Astrocyte of the spinal cord (primary cell): ENCODE measurements at regions not wholly inside any gene's neighbourhood (a gene's known extent, or its start where the extent isn't known, plus 50 kb on each side); places are given as distances from the start of the nearest gene placed in this dataset.

Experiments used
- DNase-seq: peaks from one replicate; pipeline ENCODE4 v3.0.0; 2011; ENCODE audit warnings: low read depth, low spot score
- H3K4me3 ChIP-seq: 2 replicates; pipeline ENCODE4 v1.5.1; 2011; ENCODE audit warnings: low read depth, mild to moderate bottlenecking, low read length, moderate library complexity
- in situ Hi-C: cut with HindIII; loops from 2 replicates; pipeline ENCODE4 v1.10.0; 2017; ENCODE audit warnings: low sequenced_read_pairs
- TF ChIP-seq, protein P1 (sequence below): IDR thresholded peaks from 2 replicates; pipeline ENCODE4 v1.5.1; 2012; ENCODE audit warnings: low read depth, mild to moderate bottlenecking, low read length, inconsistent platforms

DNA sequence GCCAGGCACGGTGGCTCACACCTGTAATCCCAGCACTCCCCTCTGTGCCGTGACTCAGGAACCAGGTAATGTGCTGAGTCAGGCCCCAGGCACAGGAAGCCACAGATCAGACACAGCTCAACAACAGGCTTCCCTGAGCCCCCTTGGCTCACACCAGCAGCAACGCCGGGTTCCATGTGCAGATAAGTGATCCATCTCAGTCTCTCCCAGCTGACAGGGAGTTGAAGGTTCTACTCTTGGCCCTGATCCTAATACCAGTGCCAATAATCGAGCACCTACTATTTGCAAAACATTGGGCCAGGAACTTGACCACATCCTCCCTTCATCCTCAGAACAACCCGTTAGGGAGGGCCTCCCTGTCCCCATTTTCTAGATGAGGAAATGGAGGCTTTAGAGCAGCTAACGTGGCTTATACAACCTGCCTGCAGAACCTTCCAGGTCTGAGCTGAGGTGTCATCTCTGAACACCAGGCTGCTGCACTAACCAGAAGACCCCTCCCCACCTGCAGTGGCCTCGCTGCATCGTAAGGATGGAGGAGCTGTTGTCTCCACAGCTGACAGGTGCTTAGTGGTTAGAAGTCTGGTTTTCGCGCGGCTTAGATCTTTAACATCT lies 64.8 kb upstream of the AMZ2 start:
- TF ChIP-seq, protein P1, sequence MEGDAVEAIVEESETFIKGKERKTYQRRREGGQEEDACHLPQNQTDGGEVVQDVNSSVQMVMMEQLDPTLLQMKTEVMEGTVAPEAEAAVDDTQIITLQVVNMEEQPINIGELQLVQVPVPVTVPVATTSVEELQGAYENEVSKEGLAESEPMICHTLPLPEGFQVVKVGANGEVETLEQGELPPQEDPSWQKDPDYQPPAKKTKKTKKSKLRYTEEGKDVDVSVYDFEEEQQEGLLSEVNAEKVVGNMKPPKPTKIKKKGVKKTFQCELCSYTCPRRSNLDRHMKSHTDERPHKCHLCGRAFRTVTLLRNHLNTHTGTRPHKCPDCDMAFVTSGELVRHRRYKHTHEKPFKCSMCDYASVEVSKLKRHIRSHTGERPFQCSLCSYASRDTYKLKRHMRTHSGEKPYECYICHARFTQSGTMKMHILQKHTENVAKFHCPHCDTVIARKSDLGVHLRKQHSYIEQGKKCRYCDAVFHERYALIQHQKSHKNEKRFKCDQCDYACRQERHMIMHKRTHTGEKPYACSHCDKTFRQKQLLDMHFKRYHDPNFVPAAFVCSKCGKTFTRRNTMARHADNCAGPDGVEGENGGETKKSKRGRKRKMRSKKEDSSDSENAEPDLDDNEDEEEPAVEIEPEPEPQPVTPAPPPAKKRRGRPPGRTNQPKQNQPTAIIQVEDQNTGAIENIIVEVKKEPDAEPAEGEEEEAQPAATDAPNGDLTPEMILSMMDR = no peak
- in situ Hi-C loops = no loop called here
- no peak overlapping the region for H3K4me3 ChIP-seq
- no peak for DNase-seq

GRCh38 chr17:68184141-68184571 lies 63.7 kb upstream of the AMZ2 start:
- H3K4me3 ChIP-seq = no peak overlapping the region
- in situ Hi-C loops = no loop called here
- DNase-seq = peak; percentile 23
- TF ChIP-seq, protein P1 = no peak

- TF ChIP-seq, protein P1 = no peak
- H3K4me3 ChIP-seq = no peak overlapping the region
- in situ Hi-C loops = no loop called here
- DNase-seq = no peak
These were observed 62.9 kb upstream of the AMZ2 start for GRCh38 chr17:68184816-68185436.

GRCh38 chr17:68185820-68186219 lies 62.0 kb upstream of the AMZ2 start:
- TF ChIP-seq, protein P1 = no peak
- peak; percentile 6 for DNase-seq
- no peak overlapping the region for H3K4me3 ChIP-seq
- in situ Hi-C loops = no loop called here

GRCh38 chr17:68190495-68190894 lies 57.3 kb upstream of the AMZ2 start:
- H3K4me3 ChIP-seq = no peak overlapping the region
- TF ChIP-seq, protein P1 = no peak
- in situ Hi-C loops = no loop called here
- DNase-seq = no peak

GRCh38 chr17:68195667-68196393 lies 52.0 kb upstream of the AMZ2 start:
- H3K4me3 ChIP-seq = no peak overlapping the region
- TF ChIP-seq, protein P1 = no peak
- in situ Hi-C loops = no loop called here
- DNase-seq = no peak
